GM23248 (cell line): ENCODE measurements at regions not wholly inside any gene's neighbourhood (a gene's known extent, or its start where the extent isn't known, plus 50 kb on each side); places are given as distances from the start of the nearest gene placed in this dataset.

Experiments
- DNase-seq: peaks from one replicate; pipeline ENCODE4 v3.0.0-alpha.2; 2015
- H2AFZ ChIP-seq: fragments of 200-600 bp; sonication (generic); 2 replicates; pipeline ENCODE4 v1.6.1; 2016; ENCODE audit warnings: antibody characterized with exemption
- H3F3A ChIP-seq: fragments of 200-600 bp; sonication (generic); 2 replicates; pipeline ENCODE4 v1.6.1; 2016; ENCODE audit warnings: mild to moderate bottlenecking, antibody characterized with exemption, mixed run types; ENCODE audit not compliant: insufficient read depth
- H3K27ac ChIP-seq: fragments of 200-600 bp; sonication (generic); 2 replicates; pipeline ENCODE4 v1.5.1; 2016; ENCODE audit warnings: mild to moderate bottlenecking
- H3K27me3 ChIP-seq: fragments of 200-600 bp; sonication (generic); replicated peaks from 2 replicates; pipeline ENCODE4 v1.6.1; 2016; ENCODE audit warnings: mild to moderate bottlenecking; ENCODE audit not compliant: insufficient read depth
- H3K36me3 ChIP-seq: fragments of 200-600 bp; sonication (generic); 2 replicates; pipeline ENCODE4 v1.6.1; 2016; ENCODE audit warnings: low read depth, mild to moderate bottlenecking
- H3K4me1 ChIP-seq: fragments of 200-600 bp; sonication (generic); 2 replicates; pipeline ENCODE4 v1.6.1; 2016; ENCODE audit warnings: mild to moderate bottlenecking; ENCODE audit not compliant: insufficient read depth
- H3K4me2 ChIP-seq: fragments of 200-600 bp; sonication (generic); one replicate; pipeline ENCODE4 v1.6.1; 2016; ENCODE audit warnings: mild to moderate bottlenecking; ENCODE audit not compliant: unreplicated experiment
- H3K4me3 ChIP-seq: fragments of 200-600 bp; sonication (generic); 2 replicates; pipeline ENCODE4 v1.5.1; 2016; ENCODE audit warnings: mild to moderate bottlenecking
- H3K79me2 ChIP-seq: fragments of 200-600 bp; sonication (generic); 2 replicates; pipeline ENCODE4 v1.6.1; 2016; ENCODE audit warnings: mild to moderate bottlenecking; ENCODE audit not compliant: insufficient read depth
- H3K9ac ChIP-seq: fragments of 200-600 bp; sonication (generic); 2 replicates; pipeline ENCODE4 v1.6.1; 2016; ENCODE audit warnings: mild to moderate bottlenecking
- H3K9me2 ChIP-seq: fragments of 200-600 bp; sonication (generic); 2 replicates; pipeline ENCODE4 v1.6.1; 2016; ENCODE audit warnings: mixed run types, mild to moderate bottlenecking, moderate library complexity; ENCODE audit not compliant: insufficient read depth
- H3K9me3 ChIP-seq: fragments of 200-600 bp; sonication (generic); one replicate; pipeline ENCODE4 v1.6.1; 2017; ENCODE audit warnings: low read depth
- H4K20me1 ChIP-seq: fragments of 200-600 bp; sonication (generic); 2 replicates; pipeline ENCODE4 v1.6.0; 2016; ENCODE audit not compliant: insufficient read depth
- EZH2 ChIP-seq: fragments of 200-600 bp; sonication (generic); IDR thresholded peaks from 2 replicates; pipeline ENCODE4 v1.6.1; 2018; ENCODE audit warnings: antibody characterized with exemption, mild to moderate bottlenecking; ENCODE audit not compliant: insufficient read depth, poor library complexity, severe bottlenecking
- EZH2phosphoT487 ChIP-seq: fragments of 200-600 bp; sonication (generic); IDR thresholded peaks from 2 replicates; pipeline ENCODE4 v1.6.1; 2018; ENCODE audit warnings: antibody characterized with exemption, moderate library complexity, mild to moderate bottlenecking, low read depth; ENCODE audit not compliant: insufficient read depth
- WGBS, 2 experiments: methylation state at CpG; one replicate each; pipeline ENCODE4 v1.1.6; 2015 to 2017; ENCODE audit warnings: low lambda C conversion rate in 2 of 2, low coverage in 1 of 2; ENCODE audit errors: missing lambda C conversion rate in 2 of 2; 5-methylcytosine and 5-hydroxymethylcytosine counted together
- in situ Hi-C: fragments of 300-500 bp; cut with MboI; formaldehyde crosslinking; loops from 2 replicates; pipeline ENCODE4 v1.15.0; 2020

DNA sequence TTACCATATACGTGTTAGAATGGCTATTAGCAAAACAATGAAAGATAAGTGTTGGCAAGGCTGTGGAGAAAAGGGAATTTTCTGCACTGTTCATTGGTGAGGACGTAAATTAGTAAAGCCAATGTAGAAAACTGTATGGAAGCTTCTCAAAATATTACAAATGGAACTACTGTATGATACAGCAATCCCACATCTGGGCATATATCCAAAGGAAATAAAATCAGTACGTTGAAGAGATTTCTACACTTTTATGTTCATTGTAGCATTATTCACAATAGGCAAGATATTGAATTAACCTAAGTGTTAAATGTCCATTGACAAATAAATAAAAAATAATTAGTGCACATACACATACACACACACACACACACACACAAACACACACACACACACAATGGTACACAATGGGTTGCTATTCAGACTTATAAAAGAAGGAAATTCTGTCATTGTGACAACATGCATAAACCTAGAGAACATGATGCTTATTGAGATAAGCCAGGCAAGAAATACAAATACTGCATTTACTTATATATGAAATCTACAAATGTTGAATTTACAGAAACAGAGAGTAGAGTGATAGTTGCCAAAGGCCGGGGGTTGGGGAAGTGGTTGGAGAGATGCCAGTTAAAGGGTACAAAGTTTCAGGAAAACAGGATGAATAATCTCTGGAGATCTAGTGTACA is 565.8 kb upstream of the LRRC4C start:
- Histone ChIP-seq H3K27ac (no peak overlapping the region), H4K20me1 (no peaks in the 10 kb centered on the region), H2AFZ (no peak overlapping the region), H3F3A (no peaks in the 10 kb centered on the region), H3K9me3 (no peaks in the 10 kb centered on the region), H3K27me3 (no peaks in the 10 kb centered on the region), H3K36me3 (no peaks in the 10 kb centered on the region), H3K9ac (no peak overlapping the region), H3K4me3 (no peak overlapping the region), H3K4me1 (no peaks in the 10 kb centered on the region), H3K79me2 (no peaks in the 10 kb centered on the region), H3K4me2 (no peak overlapping the region), H3K9me2 (no peaks in the 10 kb centered on the region)
- WGBS, 2 experiments = 11 to 13% methylated on average over 4 of the region's 4 CpGs
- in situ Hi-C loops = no loop called here
- TF ChIP-seq EZH2 = no peak
- no peak for TF ChIP-seq EZH2phosphoT487
- DNase-seq = no peak

DNA sequence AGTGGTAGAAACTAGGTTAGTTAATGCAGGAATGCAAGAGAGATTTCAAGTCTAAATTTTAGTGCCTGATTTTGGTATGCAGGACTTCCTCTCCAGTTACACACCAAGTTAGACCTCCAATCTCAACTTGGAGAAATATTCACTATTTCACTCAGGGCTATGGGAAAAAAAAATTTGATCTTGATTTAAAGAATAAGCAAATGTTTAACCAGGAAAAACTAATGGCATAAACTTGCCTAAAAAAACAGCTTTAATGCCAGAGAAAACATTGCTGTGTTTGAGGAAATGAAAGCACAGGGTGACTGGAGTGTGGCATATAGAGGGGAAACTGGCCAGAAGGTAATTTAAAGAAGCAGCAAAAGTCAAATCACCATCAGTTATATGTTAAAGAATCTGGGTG is 575.4 kb upstream of the LRRC4C start:
- Histone ChIP-seq H3K27ac (no peak overlapping the region), H2AFZ (no peak overlapping the region), H3K4me2 (no peak overlapping the region), H4K20me1 (no peaks in the 10 kb centered on the region), H3K4me3 (no peak overlapping the region), H3K4me1 (no peaks in the 10 kb centered on the region), H3K79me2 (no peaks in the 10 kb centered on the region), H3K27me3 (no peaks in the 10 kb centered on the region), H3K36me3 (no peaks in the 10 kb centered on the region), H3K9ac (no peak overlapping the region), H3K9me2 (no peaks in the 10 kb centered on the region), H3K9me3 (no peaks in the 10 kb centered on the region), H3F3A (no peaks in the 10 kb centered on the region)
- in situ Hi-C loops = no loop called here
- TF ChIP-seq EZH2phosphoT487 (no peak), EZH2 (no peak)
- DNase-seq = no peak

DNA sequence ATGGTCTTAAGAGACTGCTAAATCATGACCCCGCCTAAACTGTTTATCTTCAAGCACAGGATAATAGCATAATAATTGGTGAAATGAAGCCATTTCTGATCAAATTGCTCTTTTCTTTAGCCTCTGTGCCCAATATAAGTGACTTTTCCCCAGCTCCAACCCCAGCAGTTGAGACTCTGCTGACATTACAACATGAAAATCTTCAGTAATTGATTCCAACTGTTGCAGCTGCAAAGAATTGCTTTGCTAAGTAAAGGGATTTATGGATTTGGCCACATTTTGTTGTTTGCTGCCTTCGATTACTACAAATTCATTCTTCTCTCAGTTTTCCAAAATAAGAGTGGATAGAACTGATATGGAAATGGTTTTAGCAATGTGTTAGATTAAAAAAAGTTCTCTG is 576.7 kb upstream of the LRRC4C start:
- DNase-seq = no peak
- no peaks in the 10 kb centered on the region for H3K4me1 ChIP-seq
- H3F3A ChIP-seq = no peaks in the 10 kb centered on the region
- TF ChIP-seq EZH2phosphoT487 = no peak
- no peak for TF ChIP-seq EZH2
- WGBS, 2 experiments = 1 to 5% methylated on average over 2 of the region's 2 CpGs
- H3K36me3 ChIP-seq = no peaks in the 10 kb centered on the region
- H3K27me3 ChIP-seq = no peaks in the 10 kb centered on the region
- H3K79me2 ChIP-seq = no peaks in the 10 kb centered on the region
- H3K9me2 ChIP-seq = no peaks in the 10 kb centered on the region
- no peak overlapping the region for H3K4me3 ChIP-seq
- no peaks in the 10 kb centered on the region for H4K20me1 ChIP-seq
- no peak overlapping the region for H3K27ac ChIP-seq
- H3K4me2 ChIP-seq = no peak overlapping the region
- H3K9me3 ChIP-seq = no peaks in the 10 kb centered on the region
- H2AFZ ChIP-seq = no peak overlapping the region
- H3K9ac ChIP-seq = no peak overlapping the region
- in situ Hi-C loops = no loop called here

DNA sequence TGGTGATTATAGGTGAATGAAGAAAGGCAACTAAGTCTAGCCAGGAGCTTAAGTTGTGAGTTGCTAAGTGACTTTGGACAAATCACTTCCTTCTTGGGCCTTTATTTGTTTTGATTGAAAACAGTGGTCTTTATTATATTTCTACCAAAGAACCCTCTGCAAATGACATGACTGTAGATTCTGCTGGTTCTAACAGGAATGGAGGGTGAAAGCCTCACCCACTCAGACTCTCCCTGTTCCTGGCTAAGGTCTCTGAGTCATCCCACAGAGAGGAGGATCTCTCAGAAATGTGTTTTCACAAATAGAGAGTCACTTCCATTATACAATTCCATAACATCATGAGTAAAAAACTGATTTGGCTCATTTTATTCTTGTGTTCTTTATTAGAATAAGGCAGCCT is 583.9 kb upstream of the LRRC4C start:
- Histone ChIP-seq H3K79me2 (no peaks in the 10 kb centered on the region), H3K27me3 (no peaks in the 10 kb centered on the region), H3K9me2 (no peaks in the 10 kb centered on the region), H3K9me3 (no peaks in the 10 kb centered on the region), H4K20me1 (no peaks in the 10 kb centered on the region), H2AFZ (no peak overlapping the region), H3F3A (no peaks in the 10 kb centered on the region), H3K27ac (no peak overlapping the region), H3K4me3 (no peak overlapping the region), H3K4me1 (no peaks in the 10 kb centered on the region), H3K36me3 (no peaks in the 10 kb centered on the region), H3K9ac (no peak overlapping the region), H3K4me2 (no peak overlapping the region)
- TF ChIP-seq EZH2phosphoT487 = no peak
- TF ChIP-seq EZH2 = no peak
- DNase-seq = no peak
- in situ Hi-C loops = no loop called here
